ENCODE measurements at regions not wholly inside any gene's neighbourhood (a gene's known extent, or its start where the extent isn't known, plus 50 kb on each side); places are given as distances from the start of the nearest gene placed in this dataset.

GRCh38 chr13:99908140-99908803, 63.3 kb downstream of the ZIC5 start (continued):
- no peak for TF ChIP-seq CTBP2 (IDR thresholded peaks at IDR 0.05; ENCODE audit: borderline replicate concordance, insufficient read depth, insufficient read length, low read length)
- no peak for TF ChIP-seq ATF3 (IDR thresholded peaks at IDR 0.05; ENCODE audit: insufficient read depth, low read depth, low read length)
- no peak for TF ChIP-seq CHD2 (IDR thresholded peaks at IDR 0.05; ENCODE audit: low read length)
- TF ChIP-seq TAF7 (optimal IDR thresholded peaks at IDR 0.05; ENCODE audit: borderline replicate concordance, low read depth, low read length) = no peak
- TF ChIP-seq CBX8 (IDR thresholded peaks at IDR 0.05; ENCODE audit: borderline replicate concordance, low read depth, low read length) = no peak
- no peak for TF ChIP-seq KDM5A (IDR thresholded peaks at IDR 0.05; ENCODE audit: low read length)
- TF ChIP-seq RAD21 (IDR thresholded peaks at IDR 0.05 in 1 of 2, conservative IDR thresholded peaks at IDR 0.05 in 1 of 2; ENCODE audit: low read depth in 2 of 2, low read length in 2 of 2) = no peak

Measured in H1 (cell line).